Tibial artery (tissue), 4 donors: ENCODE measurements at regions not wholly inside any gene's neighbourhood (a gene's known extent, or its start where the extent isn't known, plus 50 kb on each side); places are given as distances from the start of the nearest gene placed in this dataset.

Source experiments
- DNase-seq, 2 donors: peaks; one replicate each; pipeline ENCODE4 v3.0.0-alpha.2; 2019
- H3K27ac ChIP-seq, 2 donors: fragments of 200-600 bp; sonication (generic) in 1 of 2; 1 replicate in 1 of 2; 2 replicates in 1 of 2; pipeline ENCODE4 v1.5.1; 2018 to 2019; ENCODE audit warnings: mild to moderate bottlenecking in 1 of 2
- H3K27me3 ChIP-seq, 2 donors: fragments of 200-600 bp; sonication (generic) in 1 of 2; one replicate each; pipeline versions ENCODE4 v1.5.1 to v1.6.0; 2016 to 2019
- H3K36me3 ChIP-seq, 3 donors: fragments of 200-600 bp; sonication (generic) in 2 of 3; one replicate each; pipeline ENCODE4 v1.5.1; 2016 to 2019; ENCODE audit warnings: mild to moderate bottlenecking in 2 of 3
- H3K4me1 ChIP-seq, 4 donors: fragments of 200-600 bp; sonication (generic) in 2 of 4; 1 replicate in 3 of 4; 2 replicates in 1 of 4; pipeline ENCODE4 v1.5.1; 2016 to 2019
- H3K4me3 ChIP-seq, 2 donors: fragments of 200-600 bp; sonication (generic) in 1 of 2; 1 replicate in 1 of 2; 2 replicates in 1 of 2; pipeline ENCODE4 v1.5.1; 2018 to 2019; ENCODE audit warnings: mild to moderate bottlenecking in 2 of 2
- H3K9me3 ChIP-seq, 3 donors: fragments of 200-600 bp; sonication (generic) in 1 of 3; one replicate each; pipeline ENCODE4 v1.5.1; 2016 to 2019
- intact Hi-C: fragments of 100-400 bp; cut with DNase I; formaldehyde crosslinking; loops from one replicate; pipeline ENCODE4 v1.15.0; 2023; ENCODE audit warnings: low total_unique reads
- TF ChIP-seq, protein P1 (sequence below), 2 experiments: fragments of 200-600 bp in 1 of 2; fragments of 450-650 bp in 1 of 2; IDR thresholded peaks; one replicate each; pipeline ENCODE4 v1.5.1; 2017 to 2019; ENCODE audit warnings: antibody characterized with exemption in 2 of 2, mild to moderate bottlenecking in 1 of 2, moderate library complexity in 1 of 2

DNA sequence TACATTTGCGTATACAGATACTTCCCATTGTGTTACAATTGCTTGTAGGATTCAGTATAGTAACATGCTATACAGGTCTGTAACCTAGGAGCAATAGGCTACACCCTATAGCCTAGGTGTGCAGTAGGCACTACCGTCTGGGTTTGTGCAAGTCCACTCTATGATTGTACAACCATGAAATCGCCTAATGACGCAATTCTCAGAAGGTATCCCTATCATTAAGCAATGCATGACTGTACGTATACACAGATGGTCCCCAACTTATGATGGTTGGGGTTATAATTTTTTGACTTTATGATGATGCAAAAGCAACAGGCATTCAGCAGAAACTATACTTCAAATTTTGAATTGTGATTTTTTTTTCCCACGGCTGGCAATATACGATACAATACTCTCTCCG is 458.2 kb upstream of the NOX3 start:
- no peak overlapping the region for H3K4me3 ChIP-seq
- no peaks in the 10 kb centered on the region for H3K36me3 ChIP-seq
- peaks cover 0 to 9% (median 8%) of the 10 kb centered on the region in 3 donors for H3K9me3 ChIP-seq
- TF ChIP-seq, protein P1, sequence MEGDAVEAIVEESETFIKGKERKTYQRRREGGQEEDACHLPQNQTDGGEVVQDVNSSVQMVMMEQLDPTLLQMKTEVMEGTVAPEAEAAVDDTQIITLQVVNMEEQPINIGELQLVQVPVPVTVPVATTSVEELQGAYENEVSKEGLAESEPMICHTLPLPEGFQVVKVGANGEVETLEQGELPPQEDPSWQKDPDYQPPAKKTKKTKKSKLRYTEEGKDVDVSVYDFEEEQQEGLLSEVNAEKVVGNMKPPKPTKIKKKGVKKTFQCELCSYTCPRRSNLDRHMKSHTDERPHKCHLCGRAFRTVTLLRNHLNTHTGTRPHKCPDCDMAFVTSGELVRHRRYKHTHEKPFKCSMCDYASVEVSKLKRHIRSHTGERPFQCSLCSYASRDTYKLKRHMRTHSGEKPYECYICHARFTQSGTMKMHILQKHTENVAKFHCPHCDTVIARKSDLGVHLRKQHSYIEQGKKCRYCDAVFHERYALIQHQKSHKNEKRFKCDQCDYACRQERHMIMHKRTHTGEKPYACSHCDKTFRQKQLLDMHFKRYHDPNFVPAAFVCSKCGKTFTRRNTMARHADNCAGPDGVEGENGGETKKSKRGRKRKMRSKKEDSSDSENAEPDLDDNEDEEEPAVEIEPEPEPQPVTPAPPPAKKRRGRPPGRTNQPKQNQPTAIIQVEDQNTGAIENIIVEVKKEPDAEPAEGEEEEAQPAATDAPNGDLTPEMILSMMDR (IDR thresholded peaks at IDR 0.05) = no peak
- intact Hi-C loops = no loop called here
- no peaks in the 10 kb centered on the region for H3K27me3 ChIP-seq
- no peak for DNase-seq
- no peak overlapping the region for H3K27ac ChIP-seq
- H3K4me1 ChIP-seq = no peaks in the 10 kb centered on the region

DNA sequence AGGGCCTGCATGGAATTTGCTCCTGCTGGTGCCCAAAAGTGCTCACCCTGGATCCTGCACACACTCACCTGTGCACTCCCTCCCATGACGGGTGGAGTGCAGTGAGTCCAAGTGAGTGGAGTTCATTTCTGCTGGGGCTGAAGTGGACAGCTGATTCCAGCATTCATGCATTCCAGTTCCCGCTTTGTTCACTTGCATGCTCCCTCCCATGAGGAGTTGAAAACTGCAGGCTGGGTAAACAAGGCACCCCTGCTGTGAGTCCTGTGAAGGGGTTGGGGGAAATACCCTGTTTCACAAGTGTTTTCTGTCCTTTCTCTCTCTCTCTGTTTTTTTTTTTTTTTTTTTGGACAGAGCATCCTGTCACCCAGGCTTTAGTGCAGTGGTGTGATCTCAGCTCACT is 454.1 kb upstream of the NOX3 start:
- H3K4me1 ChIP-seq = no peaks in the 10 kb centered on the region
- H3K9me3 ChIP-seq = peaks cover 0 to 12% (median 8%) of the 10 kb centered on the region in 3 donors
- no peak overlapping the region for H3K4me3 ChIP-seq
- TF ChIP-seq, protein P1 (IDR thresholded peaks at IDR 0.05) = no peak
- H3K36me3 ChIP-seq = no peaks in the 10 kb centered on the region
- H3K27me3 ChIP-seq = no peaks in the 10 kb centered on the region
- no peak for DNase-seq
- no peak overlapping the region for H3K27ac ChIP-seq
- intact Hi-C loops = no loop called here

DNA sequence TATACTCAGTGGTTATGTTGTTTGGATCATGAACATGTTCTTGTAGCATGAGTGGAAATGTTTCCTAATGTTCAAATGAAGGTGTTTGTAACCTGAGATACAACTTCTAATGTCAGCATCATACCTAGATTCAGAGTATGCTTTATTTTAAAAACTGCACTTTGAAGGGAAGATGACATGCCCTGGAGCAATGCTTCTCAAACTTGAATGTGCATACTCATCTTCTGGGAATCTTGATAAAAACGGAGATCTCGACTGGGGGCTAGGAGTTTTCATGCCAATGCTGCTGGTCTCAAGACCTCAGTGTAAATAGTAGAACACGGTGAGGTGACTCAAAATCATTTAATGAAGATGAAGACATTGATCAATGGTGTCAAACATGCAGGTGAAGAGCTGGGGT is 440.0 kb upstream of the NOX3 start:
- TF ChIP-seq, protein P1 (IDR thresholded peaks at IDR 0.05) = no peak
- Histone ChIP-seq H3K27me3 (no peaks in the 10 kb centered on the region), H3K4me1 (peaks cover 0 to 17% (median 0%) of the 10 kb centered on the region in 4 donors), H3K9me3 (no peaks in the 10 kb centered on the region), H3K27ac (no peak overlapping the region), H3K4me3 (no peak overlapping the region), H3K36me3 (no peaks in the 10 kb centered on the region)
- no peak for DNase-seq
- intact Hi-C loops = no loop called here

DNA sequence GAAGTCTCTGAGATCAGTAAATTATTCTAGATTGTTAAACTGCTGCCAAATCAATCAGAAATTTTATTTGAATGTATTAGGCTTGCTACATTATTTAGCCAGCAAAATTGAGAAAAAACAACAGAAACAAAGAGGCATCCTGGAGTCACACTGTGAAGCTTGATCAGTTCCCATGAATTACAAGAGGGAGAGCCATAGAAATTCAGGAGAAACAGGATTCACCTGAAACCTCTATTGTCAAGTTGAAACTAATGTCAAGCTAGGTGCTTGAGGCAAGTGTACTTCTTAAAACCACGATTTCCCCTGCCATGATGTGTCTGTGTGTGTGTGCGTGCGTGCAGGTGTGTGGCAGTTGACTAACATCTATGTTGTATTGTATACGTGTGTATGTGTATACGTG is 439.1 kb upstream of the NOX3 start:
- Histone ChIP-seq H3K9me3 (no peaks in the 10 kb centered on the region), H3K36me3 (no peaks in the 10 kb centered on the region), H3K4me1 (peaks cover 0 to 17% (median 0%) of the 10 kb centered on the region in 4 donors), H3K27me3 (no peaks in the 10 kb centered on the region), H3K4me3 (no peak overlapping the region), H3K27ac (no peak overlapping the region)
- DNase-seq = no peak
- TF ChIP-seq, protein P1 (IDR thresholded peaks at IDR 0.05) = no peak
- intact Hi-C loops = no loop called here

DNA sequence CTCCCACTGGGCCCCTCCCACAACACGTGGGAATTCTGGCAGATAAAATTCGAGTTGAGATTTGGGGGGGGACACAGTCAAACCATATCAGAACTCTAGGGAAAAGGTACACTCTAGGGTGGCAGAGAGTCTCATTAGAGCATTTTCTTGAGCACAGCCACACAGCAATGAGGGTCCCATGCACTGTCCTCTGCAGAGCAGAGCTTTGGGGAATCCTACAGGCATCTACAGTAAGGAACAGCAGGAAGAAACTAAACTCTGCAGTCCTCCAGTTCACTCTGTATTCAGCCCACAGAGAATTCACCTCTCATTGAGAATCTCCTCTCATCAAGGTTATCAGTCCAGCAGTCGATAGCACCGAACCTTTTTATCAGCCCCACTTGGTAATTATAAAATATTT is 438.6 kb upstream of the NOX3 start:
- TF ChIP-seq, protein P1 (IDR thresholded peaks at IDR 0.05) = no peak
- Histone ChIP-seq H3K27ac (no peak overlapping the region), H3K9me3 (no peaks in the 10 kb centered on the region), H3K4me1 (peaks cover 0 to 17% (median 0%) of the 10 kb centered on the region in 4 donors), H3K4me3 (no peak overlapping the region), H3K27me3 (no peaks in the 10 kb centered on the region), H3K36me3 (no peaks in the 10 kb centered on the region)
- DNase-seq = no peak
- intact Hi-C loops = no loop called here

DNA sequence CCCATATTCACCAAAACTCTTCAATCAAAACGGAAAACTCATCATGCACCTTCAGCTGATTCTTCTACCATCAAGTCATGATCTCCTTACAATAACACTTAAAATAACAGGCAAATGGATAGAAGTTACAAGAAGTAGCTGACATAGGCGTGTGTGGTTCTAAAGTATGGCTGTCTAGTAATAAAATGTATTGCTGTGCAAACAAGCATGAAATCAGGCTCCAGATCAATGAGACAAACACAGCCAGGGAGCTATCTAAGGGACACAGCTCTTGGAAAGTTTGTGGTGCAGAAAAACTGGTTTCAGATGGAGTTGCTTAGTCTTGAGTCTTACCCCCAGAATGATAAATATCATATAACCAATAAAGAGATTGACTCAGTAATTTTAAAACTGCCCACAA is 434.8 kb upstream of the NOX3 start:
- H3K36me3 ChIP-seq = no peaks in the 10 kb centered on the region
- TF ChIP-seq, protein P1 (IDR thresholded peaks at IDR 0.05) = no peak
- DNase-seq = no peak
- intact Hi-C loops = no loop called here
- no peak overlapping the region for H3K4me3 ChIP-seq
- no peaks in the 10 kb centered on the region for H3K27me3 ChIP-seq
- no peaks in the 10 kb centered on the region for H3K9me3 ChIP-seq
- peaks cover 0 to 17% (median 0%) of the 10 kb centered on the region in 4 donors for H3K4me1 ChIP-seq
- H3K27ac ChIP-seq = no peak overlapping the region
